NOMO-1 treated with DMSO at 0.1 percent for 48 hours (cell line): ENCODE measurements at regions not wholly inside any gene's neighbourhood (a gene's known extent, or its start where the extent isn't known, plus 50 kb on each side); places are given as distances from the start of the nearest gene placed in this dataset.

ENCODE experiments used
- DNase-seq: peaks from one replicate; lab custom pipeline; 2025; ENCODE audit not compliant: unreplicated experiment; lab: John Stamatoyannopoulos, UW

DNA sequence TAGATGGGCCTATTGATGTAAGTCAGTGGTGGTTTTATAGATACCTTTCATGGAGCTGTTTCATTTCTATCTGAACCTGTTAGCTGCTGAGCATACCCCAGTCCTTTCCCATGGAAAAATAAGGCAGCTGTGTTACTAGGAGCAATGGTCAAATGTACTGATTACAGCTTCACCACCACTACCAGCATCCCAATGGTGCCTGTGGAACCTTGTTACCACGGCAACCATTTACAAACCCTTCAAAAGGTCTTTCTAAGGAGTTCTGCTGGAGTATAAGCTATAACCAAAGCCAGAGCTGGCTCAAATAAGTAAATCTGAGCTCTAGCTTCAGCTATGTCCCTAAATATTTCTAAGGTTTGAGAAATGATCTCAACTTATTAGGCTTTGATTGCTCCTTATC is 133.4 kb upstream of the ACP3 start:
- no peak for DNase-seq

DNA sequence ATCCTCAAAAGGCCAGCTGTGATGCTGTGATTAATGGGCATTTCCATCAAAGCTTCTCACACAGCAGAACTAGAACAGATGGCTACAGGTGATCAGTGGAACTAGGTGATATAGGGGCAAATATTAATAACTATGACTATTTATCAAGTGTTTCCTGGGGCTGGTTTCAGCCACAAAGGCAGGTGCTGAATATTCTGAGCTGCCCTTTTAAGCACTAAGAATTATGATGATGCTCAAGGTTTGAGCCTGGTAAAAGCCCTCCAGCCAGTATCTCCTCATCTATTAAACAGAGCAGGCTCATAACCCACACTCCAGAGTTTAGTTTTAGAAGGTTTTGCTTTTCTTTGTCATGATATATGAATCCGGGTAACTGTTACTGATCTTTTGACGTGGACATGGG is 129.5 kb upstream of the ACP3 start:
- DNase-seq: no peak

DNA sequence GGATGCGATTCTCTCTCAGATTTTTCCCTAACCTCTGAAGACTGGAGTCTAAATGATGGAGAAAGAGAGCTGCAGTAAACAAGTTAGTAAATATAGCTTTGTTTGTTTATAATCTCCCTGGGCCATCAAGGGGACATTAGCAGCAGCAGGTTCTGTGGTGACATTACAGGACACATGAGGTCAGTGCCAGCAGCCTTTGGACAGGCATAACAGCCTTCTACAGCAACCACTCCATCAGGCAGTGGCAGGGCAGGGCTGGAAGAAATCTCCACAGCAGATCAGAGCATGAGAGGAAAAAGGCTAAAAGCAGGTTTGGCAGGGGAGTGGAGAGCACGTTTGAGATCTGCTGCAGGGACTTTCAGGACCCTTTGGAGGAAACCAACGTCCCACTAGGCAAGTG is 127.6 kb upstream of the ACP3 start:
- DNase-seq: no peak

DNA sequence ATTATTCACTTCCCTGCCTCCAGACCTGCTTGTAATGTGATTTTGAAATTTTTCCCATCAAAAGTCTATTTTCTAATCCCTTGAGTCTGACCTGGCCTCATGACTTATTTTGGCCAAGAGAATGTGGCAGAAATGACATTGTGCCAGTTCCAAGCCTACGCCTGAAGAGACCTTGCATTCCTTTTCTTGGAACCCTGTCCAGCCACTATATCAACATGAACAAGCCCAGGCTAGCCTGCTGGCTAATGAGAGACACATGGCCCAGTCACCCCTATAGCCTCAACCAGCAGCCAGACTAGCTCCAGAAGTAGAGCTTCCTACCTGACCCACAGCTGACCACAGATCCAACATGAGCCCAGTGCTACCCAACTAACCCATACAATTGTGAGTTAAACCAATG is 121.1 kb upstream of the ACP3 start:
- DNase-seq: no peak

DNA sequence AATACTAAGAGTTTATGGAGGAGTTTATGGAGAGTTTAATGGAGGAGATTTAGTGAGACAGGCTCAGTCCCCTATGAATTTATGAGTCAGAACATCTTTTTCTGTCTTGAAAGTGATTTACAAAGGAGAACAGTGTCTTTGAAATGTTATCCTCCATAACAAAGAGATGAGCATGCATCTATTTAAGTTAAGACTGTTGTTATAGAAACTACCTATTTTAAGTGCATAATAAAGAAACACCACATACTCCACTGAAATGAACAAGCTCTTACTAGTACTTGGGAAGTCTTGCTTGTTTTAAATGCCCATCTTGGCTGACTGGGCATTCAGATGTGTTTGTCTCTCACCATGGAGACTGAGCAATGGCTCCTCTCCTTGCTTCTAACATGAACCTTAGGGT is 118.7 kb upstream of the ACP3 start:
- DNase-seq: no peak

DNA sequence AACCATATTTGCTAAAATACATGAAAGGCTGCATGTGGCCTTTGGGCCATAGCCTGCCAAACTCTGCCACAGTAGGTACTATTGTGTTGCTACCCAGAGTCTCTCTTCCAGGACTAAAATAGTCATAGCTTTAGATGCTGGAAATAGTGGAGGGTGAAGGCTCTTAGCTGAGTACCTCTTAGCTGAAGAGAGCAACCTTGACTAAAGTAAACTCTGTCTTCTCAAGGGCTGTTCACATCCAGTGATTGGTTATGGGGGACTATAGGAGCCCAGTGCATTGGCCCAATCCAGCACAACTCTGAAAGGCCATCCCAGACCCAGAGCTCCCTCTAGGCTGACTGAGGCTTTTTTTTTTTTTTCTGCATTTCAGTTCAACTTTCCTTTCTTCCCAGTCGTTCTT is 117.8 kb upstream of the ACP3 start:
- DNase-seq: no peak

DNA sequence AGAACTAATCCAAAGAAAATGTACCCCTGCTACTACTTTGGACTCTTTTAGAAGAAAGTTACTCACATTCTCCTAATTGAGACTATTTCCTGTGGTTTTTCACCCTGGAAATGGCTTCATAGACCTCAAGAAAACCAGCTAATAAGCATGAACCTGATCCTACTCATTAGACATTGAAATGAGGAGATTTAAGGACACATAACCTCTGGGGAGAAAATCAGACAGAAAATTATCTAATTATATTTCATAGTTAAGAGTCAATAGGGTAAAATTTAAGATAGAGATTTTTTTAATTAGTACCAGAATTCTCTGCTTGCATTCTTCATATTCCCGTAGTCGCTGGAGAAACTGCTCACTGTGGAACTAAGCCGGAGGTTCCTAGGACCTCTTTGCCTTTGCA is 114.6 kb upstream of the ACP3 start:
- no peak for DNase-seq

DNA sequence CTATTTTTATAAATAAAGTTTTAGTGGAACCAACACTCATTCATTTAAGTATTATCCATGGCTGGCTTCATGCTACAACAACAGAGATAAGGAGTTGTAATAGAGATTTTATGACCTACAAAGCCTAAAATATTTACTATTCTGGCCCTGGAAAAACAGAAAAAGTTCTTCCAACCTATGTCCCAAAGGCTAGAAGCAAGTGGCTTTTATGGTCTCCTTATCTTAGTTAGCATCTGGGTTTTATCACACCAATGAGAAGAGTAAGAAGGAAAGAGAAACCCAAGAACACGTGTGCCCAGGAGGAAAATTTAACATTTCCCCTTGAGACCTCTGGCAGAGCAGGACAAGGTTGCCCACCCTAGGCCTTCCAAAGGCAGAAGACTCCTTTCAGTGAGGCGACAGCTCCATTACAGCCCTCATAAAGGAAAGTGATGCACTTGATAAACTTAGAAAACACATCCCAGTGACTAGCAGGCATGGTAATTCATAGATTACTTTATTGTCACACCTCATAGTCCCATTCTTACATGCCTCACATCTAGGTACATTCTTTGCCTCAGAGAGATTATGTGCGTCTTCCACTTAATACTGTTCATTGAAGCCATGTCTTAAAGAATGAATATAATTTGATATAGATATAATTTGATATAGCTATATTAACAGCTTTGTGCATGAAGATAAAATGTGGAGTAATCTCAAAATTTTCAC is 113.2 kb upstream of the ACP3 start:
- no peak for DNase-seq

DNA sequence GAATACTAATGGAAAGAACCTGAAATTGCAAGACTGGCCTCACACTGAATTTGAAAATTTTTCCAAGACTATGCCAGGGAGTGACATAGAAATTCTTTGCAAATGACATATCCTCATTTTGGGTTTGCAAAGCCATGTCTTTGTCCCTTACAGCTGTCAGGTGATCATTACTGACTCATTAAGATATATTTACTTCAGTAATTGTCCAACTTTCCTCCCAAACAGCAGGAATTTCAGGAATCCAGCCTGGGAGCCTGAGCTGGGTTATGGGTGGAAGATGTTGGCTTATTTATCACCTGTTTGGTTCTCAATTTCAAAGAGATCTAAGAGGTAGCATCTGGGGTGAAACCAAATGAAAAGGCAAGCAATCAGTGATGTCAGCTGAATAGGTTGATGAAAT is 111.6 kb upstream of the ACP3 start:
- DNase-seq: no peak

DNA sequence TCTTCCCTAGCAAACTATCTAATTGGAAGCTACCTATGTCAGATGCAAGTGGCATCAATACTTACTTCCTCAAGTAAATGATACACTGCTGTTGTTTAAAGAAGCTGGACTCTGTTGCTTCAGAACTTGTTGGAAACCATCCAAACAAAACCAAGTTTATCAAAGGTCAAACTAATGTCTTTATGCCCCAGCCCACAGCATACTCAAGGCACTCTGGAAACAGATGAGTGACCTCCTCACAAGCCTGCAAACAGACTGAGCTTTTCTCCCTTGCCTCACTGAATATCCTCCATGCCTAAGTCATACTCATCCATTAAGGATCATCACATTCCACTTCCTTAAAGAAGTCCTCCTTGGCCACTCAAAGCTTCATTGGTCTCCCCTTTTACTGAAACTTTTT is 107.4 kb upstream of the ACP3 start:
- DNase-seq: peak; percentile 44

DNA sequence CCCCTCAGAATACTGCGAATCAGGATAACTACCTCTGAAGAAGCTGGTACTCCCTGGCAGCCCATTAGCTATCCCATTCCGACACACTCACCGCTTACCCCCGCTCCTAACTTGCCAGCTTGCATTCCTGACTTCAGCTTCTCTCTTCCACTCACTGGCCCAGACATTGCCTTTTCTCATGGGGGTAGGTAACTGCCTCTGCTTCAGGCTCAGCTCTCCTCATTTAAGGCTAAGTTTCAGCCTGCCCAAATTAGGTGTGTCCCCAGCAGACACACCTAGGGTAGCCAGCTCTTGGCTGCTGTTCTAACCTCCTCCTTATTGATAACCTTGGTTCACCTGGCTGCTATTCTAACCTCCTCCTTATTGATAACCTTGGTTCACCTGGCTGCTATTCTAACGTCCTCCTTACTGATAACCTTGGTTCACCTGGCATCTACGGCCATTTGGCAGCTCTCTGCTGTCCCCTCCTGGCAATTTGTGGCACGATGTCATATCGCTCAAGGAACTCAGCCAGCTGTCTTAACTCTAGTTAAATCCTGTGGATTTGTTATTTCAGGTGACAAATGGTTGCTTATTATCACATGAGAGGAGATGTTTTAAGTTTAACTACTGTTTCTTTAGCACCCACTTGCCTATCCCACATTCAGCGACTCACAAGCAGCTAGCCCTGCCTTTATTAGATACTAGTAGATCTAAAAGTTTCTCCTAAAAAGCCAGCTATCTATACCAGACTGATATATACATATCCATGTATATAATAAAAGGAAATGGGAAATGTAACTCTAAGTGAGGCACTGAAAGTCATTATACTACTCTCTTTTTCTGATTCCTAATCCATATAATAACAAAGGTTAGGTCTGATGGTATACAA is 106.5 kb upstream of the ACP3 start:
- peak; percentile 13 for DNase-seq

DNA sequence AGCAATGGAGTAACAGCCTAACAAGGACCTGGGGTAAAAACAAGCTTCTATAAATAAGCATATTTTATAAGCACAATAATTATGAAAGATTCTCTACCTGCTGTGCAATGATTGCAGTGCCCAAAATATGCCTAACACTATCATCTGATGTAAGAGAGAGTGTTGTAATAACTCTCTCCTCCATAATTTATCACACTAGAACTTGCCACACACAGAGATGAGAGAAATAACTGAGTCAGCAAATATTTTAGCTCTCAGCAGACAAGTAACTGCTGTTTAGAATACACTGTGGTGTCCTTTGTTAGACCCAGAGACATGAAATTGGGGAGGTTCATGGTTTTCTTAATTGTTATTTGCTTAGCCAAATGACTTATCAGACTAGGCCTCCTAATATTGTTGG is 105.3 kb upstream of the ACP3 start:
- peak; percentile 93 for DNase-seq

DNA sequence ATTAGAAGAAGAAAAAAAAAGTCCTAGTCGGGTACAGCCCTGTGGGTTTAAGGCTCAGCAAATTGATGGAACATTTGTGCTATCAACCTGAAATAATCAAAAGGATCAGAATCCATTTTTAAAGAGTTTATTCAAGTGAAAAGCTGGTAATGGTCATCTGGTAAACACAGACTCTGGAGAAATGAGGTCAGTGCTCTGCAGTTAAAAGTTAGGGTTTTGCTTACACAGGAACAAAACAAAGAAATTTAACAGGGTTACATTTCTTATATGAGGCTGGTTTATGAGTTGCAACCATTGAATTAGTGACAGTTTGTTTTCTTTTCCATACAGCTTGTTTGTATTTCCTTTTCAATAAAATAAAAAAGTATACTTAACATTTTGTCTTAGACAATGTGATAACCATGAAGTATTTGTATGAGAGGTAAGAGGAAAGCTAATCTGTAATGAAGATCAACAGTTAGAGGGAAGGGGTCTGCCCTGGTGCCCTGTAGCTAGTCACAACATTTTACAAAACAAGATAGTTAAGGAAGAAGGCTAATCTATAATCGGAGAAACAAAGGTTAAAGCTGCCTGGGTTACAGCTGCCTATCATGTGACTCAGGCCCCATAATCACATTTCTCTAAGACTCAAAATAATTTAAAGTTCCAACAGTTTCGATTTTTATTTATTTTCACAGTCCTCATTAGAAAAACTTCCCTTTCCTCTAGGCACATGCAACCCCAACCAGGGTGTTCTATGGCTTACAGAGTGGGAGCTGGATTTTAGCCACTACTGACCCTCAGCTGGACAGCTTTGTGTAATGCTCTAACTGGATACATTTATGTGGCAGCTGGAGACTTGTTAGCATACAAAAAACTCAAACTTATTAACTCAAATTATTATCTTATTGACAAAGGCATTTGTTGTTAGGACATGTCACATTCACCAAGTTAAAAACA is 98.1 kb upstream of the ACP3 start:
- no peak for DNase-seq

DNA sequence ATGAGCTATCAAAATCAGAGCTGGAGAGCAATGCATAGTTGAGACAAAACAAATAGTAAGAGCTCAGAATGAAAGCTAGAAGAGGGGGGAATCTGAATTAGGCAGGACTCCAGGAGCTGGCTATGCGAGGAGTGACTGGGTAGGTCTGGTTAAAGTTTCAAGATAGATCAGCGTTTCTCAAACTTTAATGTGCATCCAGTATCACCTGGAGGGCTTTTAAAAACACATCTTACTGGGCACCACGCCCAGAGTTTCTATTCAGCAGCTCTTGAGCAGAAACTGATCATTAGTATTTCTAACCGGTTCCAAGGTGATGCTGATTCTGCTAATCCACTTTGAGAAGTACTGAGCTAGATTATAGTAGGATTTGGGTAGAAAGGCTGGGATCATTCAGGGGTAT is 96.2 kb upstream of the ACP3 start:
- DNase-seq: no peak

DNA sequence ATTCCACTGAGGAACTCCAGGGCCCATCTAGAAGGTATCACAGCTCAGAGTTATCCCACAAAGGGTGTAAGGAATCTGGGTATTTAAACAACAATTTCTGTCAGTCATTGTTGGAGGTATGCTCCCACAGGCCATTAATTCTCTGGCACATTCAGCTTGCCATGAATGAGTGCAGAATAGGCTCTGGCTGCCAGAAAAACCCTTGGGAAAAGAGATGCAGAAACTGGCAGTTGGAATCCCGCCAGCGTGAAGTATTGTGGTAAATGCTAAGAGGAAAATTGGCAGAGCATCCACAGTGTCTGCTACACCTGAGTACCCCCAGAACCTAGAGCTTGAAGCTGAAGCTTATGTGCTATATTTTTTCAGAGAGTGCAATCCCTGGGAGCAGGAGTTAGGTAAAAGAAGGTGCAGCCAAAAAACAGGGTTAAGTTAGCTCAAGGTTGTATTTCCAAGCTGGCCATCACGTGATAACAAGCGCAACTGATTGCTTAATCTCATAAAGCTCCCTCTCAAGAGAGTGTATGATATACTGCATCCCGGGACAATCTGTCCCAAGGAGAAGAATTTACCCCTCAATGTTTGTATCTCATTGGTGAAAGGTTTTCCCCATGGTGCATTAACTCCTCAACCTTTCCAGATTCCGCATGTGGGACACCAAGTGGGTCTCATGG is 94.2 kb upstream of the ACP3 start:
- DNase-seq: no peak

DNA sequence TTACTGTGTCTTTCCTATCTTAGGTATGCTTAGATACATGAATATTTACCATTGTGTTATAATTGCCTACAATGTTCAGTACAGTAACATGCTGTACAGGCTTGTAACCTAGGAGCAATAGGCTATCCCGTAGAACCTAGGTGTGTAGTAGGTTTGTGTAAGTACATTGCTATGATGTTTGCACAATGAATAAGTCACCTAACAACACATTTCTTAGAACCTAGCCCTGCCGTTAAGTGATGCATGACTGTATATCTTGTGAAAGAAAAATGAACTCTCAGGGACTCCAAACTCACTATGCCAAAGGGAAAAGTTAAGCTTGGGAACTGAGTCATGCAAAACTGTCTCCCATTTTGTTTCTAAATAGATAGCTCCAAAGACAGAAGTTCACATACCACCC is 91.5 kb upstream of the ACP3 start:
- no peak for DNase-seq

DNA sequence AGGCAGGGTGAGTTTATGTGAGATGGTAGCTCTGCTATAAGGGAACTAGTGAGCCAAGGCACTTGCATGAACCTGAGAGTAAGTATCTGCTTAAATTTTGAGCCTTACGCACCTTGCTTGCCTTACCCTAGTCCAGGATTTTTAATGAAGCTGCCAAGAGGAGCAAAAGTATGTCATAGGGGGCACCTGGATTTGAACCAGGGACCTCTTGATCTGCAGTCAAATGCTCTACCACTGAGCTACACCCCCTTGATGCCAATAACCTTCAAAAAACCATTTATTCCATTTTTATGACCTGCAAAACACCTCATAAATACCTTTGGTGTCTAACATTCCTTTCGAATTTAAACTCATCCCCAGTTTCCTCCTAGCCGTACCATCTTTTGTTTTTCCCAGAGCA is 88.3 kb upstream of the ACP3 start:
- DNase-seq: no peak

DNA sequence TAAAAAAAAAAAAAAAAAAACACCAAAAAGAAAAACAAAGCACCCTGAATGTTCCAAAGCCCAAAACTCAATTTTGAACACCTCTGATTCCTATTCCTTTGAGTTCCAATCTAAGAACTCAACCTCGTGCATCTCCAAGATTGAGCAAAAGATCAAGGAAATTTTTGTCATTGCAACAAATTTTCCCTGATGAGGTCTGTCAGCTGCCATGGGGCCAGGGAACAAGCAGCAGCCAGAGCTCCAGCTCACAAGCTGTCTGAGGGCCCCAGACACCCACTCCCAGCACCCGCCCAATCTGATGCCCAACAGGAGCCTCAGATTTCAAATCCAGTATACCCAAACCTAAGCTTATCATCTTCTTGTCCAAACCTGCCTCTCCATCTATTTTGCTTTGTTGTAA is 87.6 kb upstream of the ACP3 start:
- DNase-seq: no peak

DNA sequence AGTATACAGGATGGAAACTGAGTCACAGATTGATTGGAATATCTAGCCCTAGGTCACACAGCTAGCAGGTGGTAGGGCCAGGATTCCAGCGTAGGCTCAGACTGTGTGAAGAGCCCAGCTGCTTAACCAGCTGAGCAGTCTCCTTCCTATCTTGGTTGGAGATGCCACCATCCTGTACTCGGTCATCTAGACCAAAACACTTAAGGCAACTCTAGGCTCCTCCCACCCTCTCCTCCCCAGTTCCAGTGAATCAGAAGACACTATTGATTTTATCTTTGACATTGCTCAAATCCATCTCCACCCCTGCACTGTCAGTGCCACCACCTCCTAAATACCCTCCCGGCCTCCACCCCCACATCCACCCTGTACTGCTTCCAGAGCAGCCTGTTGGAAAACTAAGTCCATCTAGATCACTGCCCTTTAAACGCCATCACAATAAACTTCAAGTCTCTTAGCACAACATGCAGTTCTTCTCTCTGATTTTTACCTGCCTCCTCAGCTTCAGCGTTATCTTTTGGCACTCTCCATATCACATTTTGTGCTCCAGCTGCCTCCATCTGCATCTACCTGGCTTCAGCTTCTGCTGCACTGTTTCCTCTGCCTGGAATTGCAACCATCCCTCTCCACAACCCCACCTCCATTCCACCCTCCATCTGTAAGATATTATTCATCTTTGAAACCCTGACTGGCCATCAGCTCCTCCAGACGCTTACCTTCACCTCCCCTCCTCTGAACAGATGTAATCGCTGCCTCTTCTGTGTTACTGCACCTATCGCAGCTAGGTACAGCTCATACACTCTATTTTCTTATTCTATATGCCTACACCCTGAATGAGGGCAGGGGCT is 86.8 kb upstream of the ACP3 start:
- no peak for DNase-seq

DNA sequence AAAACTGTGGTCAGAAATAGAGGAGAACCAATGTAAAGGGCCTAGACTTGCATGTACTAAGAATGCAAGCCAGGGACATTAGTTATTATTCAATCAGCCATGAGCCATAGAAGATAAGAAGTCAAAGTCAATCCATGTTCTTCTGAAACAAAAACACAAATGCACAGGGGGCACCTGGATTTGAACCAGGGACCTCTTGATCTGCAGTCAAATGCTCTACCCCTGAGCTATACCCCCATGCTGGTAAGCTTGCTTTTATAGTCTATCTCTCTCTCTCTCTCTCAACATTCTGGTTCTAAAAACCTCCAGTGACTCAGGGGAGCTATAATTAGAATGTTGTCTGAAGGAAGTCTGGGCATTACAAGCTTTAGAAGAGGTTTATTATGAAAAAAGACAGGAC is 85.6 kb upstream of the ACP3 start:
- DNase-seq: peak; percentile 87
